ENCODE measurements at regions not wholly inside any gene's neighbourhood (a gene's known extent, or its start where the extent isn't known, plus 50 kb on each side); places are given as distances from the start of the nearest gene placed in this dataset.

DNA sequence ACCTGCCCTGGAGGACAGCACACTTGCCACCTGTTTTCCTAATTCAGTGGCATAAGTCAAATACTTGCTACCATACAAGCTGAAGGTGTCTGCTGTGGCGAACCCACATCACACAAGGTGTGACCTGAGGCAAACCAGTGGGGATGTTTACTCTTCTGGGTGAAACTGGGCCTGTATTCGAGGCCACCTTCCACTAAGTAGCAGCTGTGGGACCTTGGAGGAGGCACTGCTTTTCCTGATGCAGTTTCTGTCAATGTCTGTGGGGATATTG, 927.4 kb downstream of the BRD1 start:
- Histone ChIP-seq H3K4me1 (ENCODE audit: control insufficient read depth, insufficient read depth, low read length) (no peaks in the 10 kb centered on the region), H3K27ac (ENCODE audit: low read length) (no peak overlapping the region), H3K27me3 (ENCODE audit: control insufficient read depth in 1 of 2, insufficient read depth in 2 of 2, low read length in 2 of 2) (peaks cover 0 to 2% of the 10 kb centered on the region in 2 donors), H3K4me3 (ENCODE audit: low read length in 2 of 2) (no peak overlapping the region), H3K9me3 (ENCODE audit: control insufficient read depth in 2 of 2, low read length in 2 of 2) (no peaks in the 10 kb centered on the region), H3K9ac (ENCODE audit: low read length in 2 of 2) (no peak overlapping the region), H3K36me3 (ENCODE audit: control insufficient read depth in 2 of 2, insufficient read depth in 2 of 2, low read length in 2 of 2) (no peaks in the 10 kb centered on the region)

DNA sequence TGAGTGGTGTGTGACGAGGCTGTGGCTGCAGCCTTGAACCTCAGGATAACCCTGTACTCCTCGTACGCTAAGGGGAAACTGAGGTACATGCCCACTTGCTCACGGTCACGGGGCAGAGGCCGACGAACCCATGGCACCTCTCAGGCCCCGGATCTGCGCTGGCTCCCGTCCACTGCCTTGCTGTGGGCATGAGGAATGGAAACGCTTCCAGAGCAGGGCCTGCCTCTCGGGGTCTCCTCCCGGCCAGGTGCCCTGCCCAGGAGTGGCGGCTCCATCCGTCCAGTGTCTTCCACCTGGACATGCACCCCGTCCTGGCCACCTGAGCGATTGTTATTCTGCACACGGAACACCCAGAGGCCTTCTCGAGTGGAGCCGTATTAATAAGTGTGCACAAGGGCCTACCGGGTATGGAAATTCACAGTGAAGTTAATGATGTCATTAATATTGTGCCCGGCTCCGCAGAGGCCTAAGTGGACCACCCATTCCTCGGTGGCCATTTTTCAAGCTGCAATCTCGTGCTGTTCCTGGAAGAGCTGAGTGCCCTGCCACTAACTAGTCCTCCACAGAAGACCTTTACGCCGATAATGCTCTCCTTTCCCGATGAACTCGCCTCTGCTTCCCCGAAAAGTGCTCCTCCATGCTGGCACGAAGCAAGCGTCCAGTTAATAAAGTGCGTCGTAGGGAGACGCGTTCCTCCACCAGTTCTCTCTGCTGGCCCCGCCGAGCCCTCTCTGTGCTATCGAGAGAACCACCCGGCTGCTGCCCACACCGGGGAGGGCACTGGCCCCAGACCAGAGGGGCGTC, 927.9 kb downstream of the BRD1 start:
- Histone ChIP-seq H3K27ac (ENCODE audit: low read length) (no peak overlapping the region), H3K36me3 (ENCODE audit: control insufficient read depth in 2 of 2, insufficient read depth in 2 of 2, low read length in 2 of 2) (no peaks in the 10 kb centered on the region), H3K4me1 (ENCODE audit: control insufficient read depth, insufficient read depth, low read length) (no peaks in the 10 kb centered on the region), H3K9me3 (ENCODE audit: control insufficient read depth in 2 of 2, low read length in 2 of 2) (no peaks in the 10 kb centered on the region), H3K27me3 (ENCODE audit: control insufficient read depth in 1 of 2, insufficient read depth in 2 of 2, low read length in 2 of 2) (peaks cover 0 to 2% of the 10 kb centered on the region in 2 donors), H3K9ac (ENCODE audit: low read length in 2 of 2) (no peak overlapping the region), H3K4me3 (ENCODE audit: low read length in 2 of 2) (no peak overlapping the region)

DNA sequence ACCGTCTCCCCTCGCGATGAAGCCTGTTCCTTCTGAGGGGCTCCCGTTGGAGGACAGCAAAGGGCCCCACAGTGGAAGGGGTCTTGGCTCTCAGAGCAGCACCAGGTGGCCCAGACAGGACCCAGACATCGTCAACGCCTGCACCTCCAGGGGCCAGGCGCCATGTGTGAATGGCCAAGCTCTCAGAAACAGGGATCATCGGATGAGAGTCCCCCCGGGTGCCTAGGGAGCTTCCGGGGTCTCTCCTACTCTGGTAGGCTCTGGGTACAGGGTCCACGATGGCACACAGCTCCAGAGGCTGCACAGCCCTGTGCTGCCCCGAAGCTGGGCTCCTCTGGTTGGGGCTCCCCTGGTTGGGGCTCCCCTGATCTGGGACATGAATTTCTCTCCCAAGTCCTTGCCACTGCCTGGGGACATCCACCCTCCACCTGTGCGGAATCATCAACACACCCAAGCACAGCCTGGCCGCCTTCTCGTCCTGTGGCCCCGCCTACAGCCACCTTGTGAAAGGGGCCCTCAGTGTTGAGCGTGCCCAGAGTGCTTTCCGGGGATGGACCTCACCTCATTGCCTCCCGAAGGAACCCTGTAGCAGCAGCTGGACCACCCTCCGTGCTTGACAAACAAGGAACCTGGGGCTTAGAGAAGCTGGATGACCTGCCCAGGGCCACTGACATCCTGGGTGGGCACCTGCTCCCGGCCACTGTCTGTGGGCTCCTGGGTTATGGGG, 929.0 kb downstream of the BRD1 start:
- Histone ChIP-seq H3K27me3 (ENCODE audit: control insufficient read depth in 1 of 2, insufficient read depth in 2 of 2, low read length in 2 of 2) (peaks cover 0 to 2% of the 10 kb centered on the region in 2 donors), H3K4me3 (ENCODE audit: low read length in 2 of 2) (no peak overlapping the region), H3K9ac (ENCODE audit: low read length in 2 of 2) (no peak overlapping the region), H3K27ac (ENCODE audit: low read length) (no peak overlapping the region), H3K36me3 (ENCODE audit: control insufficient read depth in 2 of 2, insufficient read depth in 2 of 2, low read length in 2 of 2) (no peaks in the 10 kb centered on the region), H3K9me3 (ENCODE audit: control insufficient read depth in 2 of 2, low read length in 2 of 2) (no peaks in the 10 kb centered on the region), H3K4me1 (ENCODE audit: control insufficient read depth, insufficient read depth, low read length) (no peaks in the 10 kb centered on the region)

DNA sequence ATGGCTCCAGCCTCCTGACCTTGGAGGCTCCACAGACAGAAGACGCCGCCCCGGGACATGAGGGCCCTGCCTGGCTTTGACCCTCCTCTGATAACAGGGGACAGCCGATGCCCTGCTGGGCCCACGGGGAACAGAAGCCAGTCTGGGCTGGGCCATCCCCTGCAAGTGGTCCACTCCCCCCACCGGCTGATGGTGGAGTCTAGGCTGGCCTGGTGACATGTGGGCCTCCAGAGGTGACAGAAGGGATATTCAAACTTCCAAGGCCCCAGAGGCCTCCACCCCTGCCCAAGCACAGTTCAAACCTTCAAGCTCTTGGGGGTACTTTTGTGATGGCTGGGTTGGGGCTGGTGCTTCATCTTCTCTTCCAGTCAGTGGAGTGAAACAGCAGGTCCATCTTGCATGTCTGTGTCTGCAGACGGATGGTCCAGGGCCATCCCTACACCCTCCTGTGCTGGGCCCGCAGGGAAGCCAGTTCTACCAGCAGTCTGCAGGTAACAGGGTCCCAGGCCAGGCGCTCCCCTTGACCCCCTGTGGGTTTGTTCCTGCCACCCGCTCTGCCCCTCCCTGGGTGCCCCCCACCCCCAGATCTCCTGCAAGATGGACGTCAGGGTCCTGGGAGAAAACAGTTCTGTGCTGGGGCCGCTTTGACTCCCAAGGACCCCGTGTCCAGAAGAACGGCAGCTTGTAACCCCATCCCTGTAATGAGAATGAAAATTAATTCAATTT, 929.9 kb downstream of the BRD1 start:
- Histone ChIP-seq H3K4me1 (ENCODE audit: control insufficient read depth, insufficient read depth, low read length) (no peaks in the 10 kb centered on the region), H3K27me3 (ENCODE audit: control insufficient read depth in 1 of 2, insufficient read depth in 2 of 2, low read length in 2 of 2) (peaks cover 0 to 2% of the 10 kb centered on the region in 2 donors), H3K9ac (ENCODE audit: low read length in 2 of 2) (no peak overlapping the region), H3K9me3 (ENCODE audit: control insufficient read depth in 2 of 2, low read length in 2 of 2) (no peaks in the 10 kb centered on the region), H3K36me3 (ENCODE audit: control insufficient read depth in 2 of 2, insufficient read depth in 2 of 2, low read length in 2 of 2) (no peaks in the 10 kb centered on the region), H3K27ac (ENCODE audit: low read length) (no peak overlapping the region), H3K4me3 (ENCODE audit: low read length in 2 of 2) (no peak overlapping the region)

DNA sequence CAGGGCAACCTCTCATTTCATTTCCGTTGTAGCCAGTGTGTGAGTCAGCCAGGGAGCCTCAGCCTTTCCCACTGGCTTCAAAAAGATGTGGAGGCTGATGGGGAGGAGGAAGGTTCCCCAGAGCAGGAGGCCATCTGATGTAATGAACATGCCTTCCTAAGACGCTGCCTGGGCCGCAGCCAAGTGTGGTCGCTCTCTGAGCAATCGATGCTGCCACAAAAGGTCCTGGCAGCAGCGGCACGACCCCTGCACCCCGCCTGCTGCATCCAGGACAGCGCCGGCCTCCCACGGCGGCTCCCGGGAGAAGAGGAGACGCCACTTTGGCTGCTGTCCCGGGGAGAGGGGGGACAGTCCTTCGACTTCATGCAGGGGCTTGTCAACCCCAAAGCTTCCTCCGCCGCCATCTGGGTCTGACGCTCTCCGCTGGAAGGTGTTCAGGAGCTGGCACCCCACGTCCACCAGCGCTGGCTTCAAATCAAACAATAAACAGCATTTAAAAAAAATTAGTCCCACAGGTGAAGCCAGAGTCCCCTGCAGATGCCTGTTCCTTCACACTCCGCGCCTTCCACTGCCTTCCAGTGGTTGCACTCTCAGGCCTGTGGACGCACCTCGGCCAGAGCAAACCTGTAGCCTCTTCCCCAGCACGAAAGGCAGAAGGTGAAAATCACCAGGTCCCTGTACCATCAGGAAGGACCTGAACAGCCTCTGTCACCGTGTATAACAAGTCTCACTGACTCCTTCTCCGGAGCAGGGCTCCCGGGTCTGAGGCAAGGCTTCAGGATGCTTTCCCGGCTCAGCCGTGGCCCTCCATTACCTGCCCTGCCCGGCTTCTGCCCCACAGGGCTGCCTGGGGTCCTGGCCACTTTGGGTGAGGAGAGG, 930.7 kb downstream of the BRD1 start:
- no peak overlapping the region for H3K9ac ChIP-seq (ENCODE audit: low read length in 2 of 2)
- no peaks in the 10 kb centered on the region for H3K36me3 ChIP-seq (ENCODE audit: control insufficient read depth in 2 of 2, insufficient read depth in 2 of 2, low read length in 2 of 2)

DNA sequence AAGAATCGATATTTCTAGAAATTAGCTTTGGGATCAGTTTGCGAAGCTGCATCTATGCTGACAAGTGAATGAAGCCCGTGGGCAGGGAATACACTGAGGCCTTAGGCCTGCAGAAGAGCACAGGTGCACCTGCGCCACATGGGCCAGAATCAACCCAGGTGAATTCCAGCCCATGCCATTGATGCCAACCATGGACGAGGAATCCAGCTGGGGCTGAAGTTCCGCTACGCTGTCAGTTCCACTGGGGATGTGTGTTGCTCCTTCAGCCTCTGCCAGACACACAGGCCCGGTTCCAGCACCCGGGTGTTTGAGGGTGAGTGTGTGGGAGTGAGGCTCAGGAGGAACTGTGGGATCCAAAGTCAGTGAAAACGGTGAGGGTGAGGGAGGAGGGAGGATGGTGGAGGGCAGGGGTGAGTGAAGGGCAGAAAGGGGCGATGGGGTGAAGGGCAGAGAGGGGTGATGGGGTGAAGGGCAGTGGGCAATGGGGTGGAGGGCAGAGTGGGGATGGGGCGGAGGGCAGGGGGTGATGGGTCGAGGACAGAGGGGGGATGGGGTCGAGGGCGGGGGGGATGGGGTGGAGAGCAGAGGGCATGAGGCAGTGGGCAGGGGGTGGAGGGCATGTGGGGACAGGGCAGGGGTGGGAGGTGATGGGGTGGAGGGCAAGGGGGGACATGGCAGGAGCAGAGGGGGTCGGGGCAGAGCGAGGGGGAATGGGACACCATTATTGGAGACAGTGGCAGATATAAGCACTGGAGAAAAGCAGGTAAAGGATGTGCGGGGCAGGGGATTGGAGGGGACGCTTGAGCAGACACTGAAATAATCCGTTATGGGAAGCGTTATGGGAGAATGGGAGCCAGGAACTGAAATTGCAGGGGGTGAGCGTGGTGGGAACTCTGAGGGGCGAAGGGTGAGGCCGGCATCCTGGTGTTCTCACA, 931.6 kb downstream of the BRD1 start:
- H3K9me3 ChIP-seq (ENCODE audit: control insufficient read depth in 2 of 2, low read length in 2 of 2): peaks cover 0 to 4% of the 10 kb centered on the region in 2 donors
- H3K4me1 ChIP-seq (ENCODE audit: control insufficient read depth, insufficient read depth, low read length): no peaks in the 10 kb centered on the region
- no peak overlapping the region for H3K27ac ChIP-seq (ENCODE audit: low read length)
- no peak overlapping the region for H3K4me3 ChIP-seq (ENCODE audit: low read length in 2 of 2)
- no peaks in the 10 kb centered on the region for H3K36me3 ChIP-seq (ENCODE audit: control insufficient read depth in 2 of 2, insufficient read depth in 2 of 2, low read length in 2 of 2)
- H3K9ac ChIP-seq (ENCODE audit: low read length in 2 of 2): no peak overlapping the region
- peaks cover 0 to 4% of the 10 kb centered on the region in 2 donors for H3K27me3 ChIP-seq (ENCODE audit: control insufficient read depth in 1 of 2, insufficient read depth in 2 of 2, low read length in 2 of 2)

More for the DNA sequence above, 930.7 kb downstream of the BRD1 start:
- H3K4me3 ChIP-seq (ENCODE audit: low read length in 2 of 2): no peak overlapping the region
- H3K4me1 ChIP-seq (ENCODE audit: control insufficient read depth, insufficient read depth, low read length): no peaks in the 10 kb centered on the region
- H3K9me3 ChIP-seq (ENCODE audit: control insufficient read depth in 2 of 2, low read length in 2 of 2): no peaks in the 10 kb centered on the region
- peaks cover 0 to 3% of the 10 kb centered on the region in 2 donors for H3K27me3 ChIP-seq (ENCODE audit: control insufficient read depth in 1 of 2, insufficient read depth in 2 of 2, low read length in 2 of 2)
- H3K27ac ChIP-seq (ENCODE audit: low read length): no peak overlapping the region

DNA sequence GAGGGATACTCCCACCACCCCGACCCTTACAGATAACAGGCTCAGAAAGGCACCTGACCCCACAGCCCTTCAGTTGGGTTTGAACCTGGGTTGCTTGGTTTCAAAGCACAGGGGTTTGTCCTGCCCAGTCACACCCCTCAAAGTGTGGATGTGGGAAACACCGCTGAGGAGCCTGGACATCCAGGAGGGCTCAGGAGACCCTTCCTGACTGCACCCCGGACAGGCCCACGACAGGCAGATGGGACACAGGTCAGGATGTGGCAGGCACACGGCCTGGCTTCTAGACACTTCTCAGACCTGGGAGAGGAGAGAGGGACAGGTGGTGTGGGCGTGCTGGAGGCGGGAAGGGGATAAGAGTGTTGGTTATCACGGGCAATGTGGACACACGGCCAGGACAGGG, 932.3 kb downstream of the BRD1 start:
- no peaks in the 10 kb centered on the region for H3K4me1 ChIP-seq (ENCODE audit: control insufficient read depth, insufficient read depth, low read length)
- no peak overlapping the region for H3K27ac ChIP-seq (ENCODE audit: low read length)
- no peak overlapping the region for H3K9ac ChIP-seq (ENCODE audit: low read length in 2 of 2)
- H3K4me3 ChIP-seq (ENCODE audit: low read length in 2 of 2): no peak overlapping the region
- peaks cover 0 to 4% of the 10 kb centered on the region in 2 donors for H3K9me3 ChIP-seq (ENCODE audit: control insufficient read depth in 2 of 2, low read length in 2 of 2)
- peaks cover 0 to 4% of the 10 kb centered on the region in 2 donors for H3K27me3 ChIP-seq (ENCODE audit: control insufficient read depth in 1 of 2, insufficient read depth in 2 of 2, low read length in 2 of 2)
- H3K36me3 ChIP-seq (ENCODE audit: control insufficient read depth in 2 of 2, insufficient read depth in 2 of 2, low read length in 2 of 2): no peaks in the 10 kb centered on the region

DNA sequence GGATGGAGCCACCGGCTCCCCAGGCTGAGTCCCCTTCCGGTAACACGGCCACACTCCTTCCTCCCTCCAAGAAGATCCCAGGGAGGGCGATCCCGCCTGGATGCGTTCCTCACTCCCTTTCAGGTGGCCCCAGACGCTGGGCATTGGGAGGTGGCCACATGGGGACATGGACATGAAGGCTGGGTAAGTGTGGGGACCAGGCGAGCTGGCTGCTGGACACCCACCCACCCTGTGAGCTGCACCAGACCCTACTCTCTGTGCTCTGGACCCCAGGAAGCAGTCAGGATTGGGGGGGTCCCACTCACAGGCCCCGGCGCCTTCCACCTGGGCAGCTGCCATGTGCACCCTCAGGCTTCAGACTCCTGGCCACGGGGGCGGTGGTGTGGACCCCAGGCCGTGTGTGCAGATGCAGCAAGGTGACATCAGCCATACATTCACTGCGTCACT, 932.8 kb downstream of the BRD1 start:
- H3K4me1 ChIP-seq (ENCODE audit: control insufficient read depth, insufficient read depth, low read length): no peaks in the 10 kb centered on the region
- no peak overlapping the region for H3K4me3 ChIP-seq (ENCODE audit: low read length in 2 of 2)
- H3K9me3 ChIP-seq (ENCODE audit: control insufficient read depth in 2 of 2, low read length in 2 of 2): peaks cover 0 to 4% of the 10 kb centered on the region in 2 donors
- H3K36me3 ChIP-seq (ENCODE audit: control insufficient read depth in 2 of 2, insufficient read depth in 2 of 2, low read length in 2 of 2): no peaks in the 10 kb centered on the region
- H3K27ac ChIP-seq (ENCODE audit: low read length): no peak overlapping the region
- H3K9ac ChIP-seq (ENCODE audit: low read length in 2 of 2): no peak overlapping the region
- H3K27me3 ChIP-seq (ENCODE audit: control insufficient read depth in 1 of 2, insufficient read depth in 2 of 2, low read length in 2 of 2): peaks cover 0 to 4% of the 10 kb centered on the region in 2 donors

DNA sequence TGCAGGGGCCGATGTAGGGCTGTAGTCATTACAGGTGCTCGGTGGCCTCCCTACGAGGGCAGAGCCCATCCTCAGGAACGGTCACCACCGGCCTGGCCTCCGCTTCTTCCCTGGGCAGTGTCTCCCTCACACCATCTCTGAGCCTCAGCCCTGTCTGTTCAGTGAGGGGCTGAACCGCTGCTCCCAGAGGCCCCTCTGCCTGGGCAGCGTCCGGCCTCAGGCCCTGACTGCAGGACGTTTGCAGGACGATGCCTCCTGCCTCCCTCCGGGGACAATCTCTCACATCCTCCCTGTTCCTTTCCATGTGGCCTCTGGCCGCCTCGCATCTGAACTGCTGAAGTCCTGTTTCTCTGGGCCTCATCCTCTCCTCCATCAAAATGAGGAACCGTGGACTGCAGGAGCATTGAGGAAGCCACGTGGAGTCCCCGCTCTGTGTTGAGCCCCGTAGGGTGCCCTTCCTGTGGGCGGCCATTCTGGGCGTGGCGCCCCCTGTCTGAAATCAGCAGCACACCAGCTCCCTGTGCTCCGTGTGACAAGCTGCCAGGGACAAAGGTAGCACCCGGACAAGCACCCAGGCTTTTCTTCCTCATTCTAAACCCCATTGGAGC, 933.5 kb downstream of the BRD1 start:
- H3K27ac ChIP-seq (ENCODE audit: low read length): no peak overlapping the region
- H3K9me3 ChIP-seq (ENCODE audit: control insufficient read depth in 2 of 2, low read length in 2 of 2): peaks cover 0 to 4% of the 10 kb centered on the region in 2 donors
- no peak overlapping the region for H3K9ac ChIP-seq (ENCODE audit: low read length in 2 of 2)

More for the DNA sequence above, 933.5 kb downstream of the BRD1 start:
- no peaks in the 10 kb centered on the region for H3K36me3 ChIP-seq (ENCODE audit: control insufficient read depth in 2 of 2, insufficient read depth in 2 of 2, low read length in 2 of 2)
- no peaks in the 10 kb centered on the region for H3K4me1 ChIP-seq (ENCODE audit: control insufficient read depth, insufficient read depth, low read length)
- H3K4me3 ChIP-seq (ENCODE audit: low read length in 2 of 2): no peak overlapping the region
- peaks cover 0 to 4% of the 10 kb centered on the region in 2 donors for H3K27me3 ChIP-seq (ENCODE audit: control insufficient read depth in 1 of 2, insufficient read depth in 2 of 2, low read length in 2 of 2)

Data from stomach smooth muscle (tissue), 2 donors.